Renal cortical epithelial cell (primary cell): ENCODE measurements at regions not wholly inside any gene's neighbourhood (a gene's known extent, or its start where the extent isn't known, plus 50 kb on each side); places are given as distances from the start of the nearest gene placed in this dataset.

Experiments used
- DNase-seq: peaks from one replicate; pipeline ENCODE4 v3.0.0-alpha.2; 2011; ENCODE audit warnings: low read depth

DNA sequence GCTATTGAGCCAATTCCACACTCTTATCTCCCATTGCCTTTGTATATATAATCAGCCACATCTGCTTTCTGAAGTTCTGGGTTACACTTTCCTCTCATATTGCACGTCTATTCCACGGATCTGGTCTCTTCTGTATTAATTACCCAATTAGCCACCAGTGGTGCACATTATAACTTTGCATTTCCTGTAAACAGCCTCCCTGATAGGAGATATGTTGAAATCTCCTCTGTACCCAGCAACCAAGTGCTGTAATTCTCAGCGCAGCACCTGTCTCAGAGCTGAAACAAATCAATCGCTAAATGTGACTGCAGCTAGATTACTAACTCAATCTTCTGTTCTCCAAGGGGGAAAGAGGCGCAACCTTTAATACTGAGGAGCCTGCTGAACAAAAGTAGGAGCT is 326.4 kb downstream of the SLITRK2 start:
- no peak for DNase-seq

DNA sequence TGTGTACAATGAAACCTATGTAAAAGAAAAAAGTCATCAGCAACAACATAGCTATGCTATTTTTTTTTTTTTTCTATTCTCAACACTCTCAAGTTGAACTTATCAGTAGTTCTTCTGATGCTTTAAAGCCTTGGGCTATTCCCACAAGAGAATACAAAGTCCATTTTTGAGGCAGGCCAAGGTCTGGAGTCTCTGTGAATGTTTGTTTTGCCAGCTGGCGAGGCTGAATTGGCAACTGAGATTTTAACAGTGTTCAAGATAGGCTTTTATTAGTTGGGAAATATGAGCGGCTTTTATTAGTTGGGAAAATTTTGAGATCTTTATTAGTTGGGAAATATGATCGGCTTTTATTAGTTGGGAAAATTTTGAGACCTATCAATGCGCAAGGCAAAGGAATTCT is 336.6 kb downstream of the SLITRK2 start:
- no peak for DNase-seq

DNA sequence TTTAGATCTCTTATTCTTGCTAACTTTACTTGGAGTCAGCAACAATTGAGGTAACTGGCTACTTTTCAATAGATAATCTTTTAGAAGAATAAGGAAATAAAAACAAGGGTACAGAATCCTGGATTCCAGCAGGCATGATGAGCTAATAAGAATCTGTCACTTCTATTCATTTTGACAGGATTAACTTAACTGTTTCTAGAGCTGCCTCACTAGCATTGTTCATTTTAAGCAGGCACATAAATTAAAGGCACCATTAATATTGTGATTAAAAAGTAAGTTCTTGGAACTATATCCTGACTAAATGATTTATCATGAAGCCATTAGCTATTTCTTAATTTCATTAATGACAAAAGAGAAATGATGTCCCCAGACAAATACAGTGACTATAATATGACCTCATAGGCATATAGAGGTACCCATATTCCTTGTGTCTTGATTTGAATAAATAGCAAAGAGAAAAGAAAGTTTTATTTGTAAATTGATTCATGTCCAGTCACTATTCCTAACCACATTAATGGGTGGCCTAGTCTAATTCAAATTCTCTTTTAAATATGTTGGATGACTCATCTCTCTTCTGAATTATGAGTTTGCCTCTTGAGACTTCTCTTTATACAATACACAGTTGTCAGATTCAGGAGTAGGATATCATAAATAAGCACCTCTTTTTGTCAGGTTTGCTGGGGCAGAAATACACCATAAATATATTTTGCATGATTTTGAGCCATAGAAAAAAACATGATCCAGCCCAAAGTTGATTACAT is 343.0 kb downstream of the SLITRK2 start:
- DNase-seq, result no peak

DNA sequence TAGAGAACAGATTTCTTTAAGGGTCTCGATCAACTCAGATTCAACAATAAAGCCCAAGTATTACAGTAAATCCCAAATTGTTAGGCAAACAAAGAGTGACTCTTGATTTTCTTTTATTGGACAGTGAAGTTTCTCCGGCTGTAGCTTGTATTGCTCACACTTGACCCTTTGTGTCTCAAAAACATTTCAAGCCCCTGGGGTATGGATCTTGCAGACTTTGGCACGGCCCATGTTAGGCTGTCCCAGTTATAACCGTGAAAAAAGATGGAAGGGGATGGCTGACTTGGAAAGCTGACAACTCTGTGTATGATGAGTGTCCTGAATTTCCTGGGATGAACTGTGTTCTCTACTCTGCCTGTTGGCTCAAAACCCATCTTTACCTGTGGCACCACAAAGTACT is 356.1 kb downstream of the SLITRK2 start:
- DNase-seq, result no peak

DNA sequence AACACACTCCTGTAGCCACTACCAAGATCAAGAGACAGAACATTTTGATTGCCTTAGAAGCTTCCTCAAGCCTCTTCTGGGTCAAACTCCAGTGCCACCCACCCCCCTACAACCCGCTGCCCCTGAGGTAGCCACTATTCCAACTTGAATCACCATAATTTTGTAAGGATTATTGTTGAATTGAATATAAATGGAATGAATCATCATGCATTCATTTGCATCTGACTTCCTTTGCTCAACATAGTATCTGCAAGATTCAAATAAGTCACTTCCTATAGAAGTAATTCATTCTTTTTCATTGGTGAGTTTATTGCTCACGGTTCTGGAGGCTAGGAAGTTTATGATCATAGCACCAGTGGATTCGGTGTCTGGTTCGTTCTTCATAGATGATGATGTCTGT is 364.2 kb downstream of the SLITRK2 start:
- DNase-seq, result no peak

DNA sequence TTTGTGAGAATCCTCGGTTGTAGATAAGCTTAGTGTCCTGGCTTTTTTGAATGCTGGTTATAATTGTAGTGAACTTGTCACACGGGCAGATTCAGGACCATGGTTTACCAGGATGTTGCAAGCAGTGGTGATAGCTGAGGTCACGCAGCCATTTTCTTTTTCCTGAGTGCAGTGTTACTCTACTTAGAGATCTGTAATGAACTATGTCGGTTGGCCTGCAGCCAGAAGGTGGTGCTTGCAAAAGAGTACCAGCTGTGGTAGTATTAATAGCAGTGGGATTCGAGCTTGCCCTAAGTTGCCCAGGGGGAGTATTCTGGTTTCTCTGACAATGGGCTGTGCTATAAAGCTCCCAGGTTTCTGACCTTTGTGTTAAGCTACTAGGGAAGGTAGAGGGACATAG is 368.9 kb downstream of the SLITRK2 start:
- no peak for DNase-seq

DNA sequence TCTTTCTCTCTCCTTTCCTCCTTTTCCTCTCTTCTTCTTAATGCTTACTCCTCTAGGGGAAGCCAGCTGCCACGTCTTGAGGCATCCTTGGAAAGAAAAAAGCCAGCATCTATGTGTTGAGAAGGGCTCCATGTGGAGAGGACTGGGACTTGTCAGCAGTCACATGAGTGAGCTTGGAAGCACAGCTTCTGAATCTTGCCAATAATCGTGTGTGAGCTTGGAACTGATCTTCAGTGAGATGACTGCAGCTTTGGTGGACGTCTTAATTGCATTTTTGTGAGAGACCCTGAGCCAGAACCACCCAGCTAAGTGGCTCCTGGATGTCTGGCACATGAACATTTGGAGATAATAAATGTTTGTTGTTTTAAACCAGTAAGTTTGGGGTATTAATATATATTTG is 371.7 kb downstream of the SLITRK2 start:
- no peak for DNase-seq

DNA sequence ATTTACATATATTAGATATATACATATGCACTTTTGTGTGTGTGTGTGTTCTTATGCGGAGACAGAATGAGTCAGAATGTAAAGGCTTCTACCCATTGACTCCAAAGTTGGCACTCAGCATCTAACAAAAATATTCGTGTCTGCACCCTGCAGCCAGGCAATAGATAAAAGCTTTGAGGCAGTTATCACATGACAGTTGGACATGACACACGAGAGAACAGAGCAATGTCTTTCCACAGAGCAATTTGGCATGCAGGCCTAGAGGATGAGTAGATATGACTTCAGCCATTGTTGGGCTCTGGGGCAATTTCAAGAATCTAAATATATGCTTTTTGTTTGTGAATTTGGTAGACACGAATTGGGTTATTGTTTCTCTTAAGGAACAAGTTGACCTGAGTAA is 391.2 kb downstream of the SLITRK2 start:
- DNase-seq, result no peak

DNA sequence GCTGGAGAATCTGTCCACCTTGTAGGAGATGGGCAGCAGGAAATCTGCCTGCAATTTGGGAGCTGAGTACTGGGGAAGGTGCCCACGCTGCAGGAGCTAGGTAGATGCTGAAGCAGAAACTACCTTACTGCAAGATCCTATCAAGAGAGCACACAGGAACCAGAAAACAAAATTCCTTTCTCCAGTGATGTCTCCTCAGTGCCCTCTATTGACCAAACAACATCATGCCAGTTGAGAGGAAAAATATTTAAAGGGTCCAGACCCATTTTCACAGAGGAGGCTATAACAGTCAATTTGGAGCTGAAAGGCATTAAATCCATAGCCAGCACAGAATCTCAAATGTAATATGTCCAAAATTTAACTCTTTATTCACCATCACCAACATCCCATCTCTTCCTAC is 406.8 kb downstream of the SLITRK2 start:
- no peak for DNase-seq

DNA sequence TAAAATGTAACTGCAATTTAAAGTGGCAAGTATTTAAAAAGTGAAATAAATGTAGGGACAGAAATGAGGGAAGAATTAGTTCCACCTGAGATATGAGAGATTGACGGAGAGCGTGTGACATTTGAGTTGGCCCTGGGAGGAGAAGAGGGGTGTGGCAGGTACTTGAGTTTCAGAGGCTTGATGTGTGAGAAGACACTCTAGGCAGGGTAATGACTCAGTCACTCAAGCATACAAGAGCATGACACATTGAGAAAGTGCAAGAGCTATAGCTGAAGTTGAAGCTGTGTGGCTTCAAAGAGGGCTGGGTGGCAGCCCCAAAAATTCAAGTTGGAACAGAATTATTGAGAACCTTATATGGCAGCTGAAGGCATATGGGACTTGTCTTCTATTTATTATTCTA is 420.5 kb downstream of the SLITRK2 start:
- no peak for DNase-seq

DNA sequence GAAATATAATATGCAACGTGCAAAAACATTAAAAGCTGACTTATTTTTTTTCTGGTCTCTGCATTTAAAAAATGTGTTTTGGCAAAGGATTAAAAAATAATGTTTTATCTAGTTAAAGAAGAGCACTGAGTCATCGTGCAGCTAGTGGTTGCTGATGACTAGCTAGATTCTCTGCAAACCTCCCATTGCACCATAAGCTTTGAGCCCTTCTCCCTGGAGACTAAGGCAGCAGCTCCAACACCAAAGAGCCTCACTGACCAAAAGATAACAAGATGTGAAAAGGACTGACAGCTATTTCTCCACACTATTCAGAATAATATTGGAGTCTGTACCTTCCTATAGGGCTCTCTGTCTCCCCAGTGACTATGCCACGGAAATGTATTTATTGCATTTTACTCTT is 424.3 kb downstream of the SLITRK2 start:
- DNase-seq, result no peak

DNA sequence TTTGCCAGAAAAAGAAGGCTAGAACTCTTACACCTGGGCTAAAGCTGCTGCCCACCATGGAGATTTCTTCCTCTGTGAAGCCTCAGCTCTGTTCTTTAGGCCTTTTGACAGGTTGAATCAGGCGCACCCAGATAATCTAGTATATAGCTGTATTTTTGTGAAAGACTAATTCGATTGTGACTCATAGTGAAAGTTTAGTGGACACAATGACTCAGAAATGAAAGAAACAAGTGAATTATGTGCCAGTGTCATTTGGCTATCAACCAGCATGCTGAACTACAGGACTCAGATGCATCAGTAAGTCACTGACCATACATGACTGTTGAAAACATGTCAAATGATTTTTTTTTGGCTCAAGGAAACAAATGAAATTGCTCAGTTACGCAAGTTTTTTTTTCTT is 425.4 kb downstream of the SLITRK2 start:
- DNase-seq, result peak; percentile 32

DNA sequence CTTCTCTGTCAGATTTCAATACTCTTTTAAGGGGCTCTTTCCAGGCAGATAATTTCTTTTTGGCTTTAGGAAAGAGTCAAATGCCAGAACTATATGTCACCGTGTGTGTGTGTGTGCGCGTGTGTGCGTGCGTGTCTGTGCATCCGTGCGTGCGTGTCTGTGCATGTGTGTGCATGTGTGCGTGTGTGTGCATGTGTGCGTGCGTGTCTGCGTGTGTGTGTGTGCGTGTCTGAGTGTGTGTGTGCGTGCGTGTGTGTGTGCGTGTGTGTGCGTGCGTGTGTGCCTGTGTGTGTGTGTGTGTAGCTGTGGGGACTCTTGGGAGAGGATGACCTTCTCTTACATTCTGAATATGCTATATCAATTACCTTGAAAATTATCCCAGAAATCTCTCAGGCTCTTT is 441.6 kb downstream of the SLITRK2 start:
- no peak for DNase-seq

DNA sequence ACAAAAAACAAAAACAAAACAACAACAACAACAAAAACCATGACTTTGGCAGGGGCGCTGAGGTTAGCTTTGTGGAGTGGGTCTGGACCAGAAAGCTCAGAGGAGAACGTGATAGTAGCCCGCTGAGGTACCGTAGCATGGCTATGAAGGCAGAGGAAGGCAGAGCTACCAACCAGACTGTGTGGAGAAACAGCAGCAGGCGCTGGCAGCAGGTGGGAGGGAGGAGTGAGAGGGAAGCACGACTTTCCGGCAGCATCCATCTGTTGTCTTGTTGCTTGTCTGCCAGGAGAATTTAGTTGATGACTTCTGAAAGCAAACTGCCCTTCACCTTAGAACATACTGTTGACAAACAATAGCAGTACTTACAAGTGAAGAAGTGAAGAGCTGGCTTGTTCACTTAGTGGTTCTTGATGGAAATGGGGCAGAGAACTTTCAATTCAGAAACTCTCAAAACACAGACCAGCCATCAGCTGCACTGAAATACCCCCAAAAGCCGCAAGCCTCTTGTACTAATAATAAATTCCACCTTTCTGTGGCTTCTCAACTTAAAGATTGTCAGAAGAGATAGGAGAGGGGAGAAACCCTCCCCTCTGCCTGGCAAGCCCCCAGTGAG is 447.2 kb downstream of the SLITRK2 start:
- DNase-seq, result no peak

DNA sequence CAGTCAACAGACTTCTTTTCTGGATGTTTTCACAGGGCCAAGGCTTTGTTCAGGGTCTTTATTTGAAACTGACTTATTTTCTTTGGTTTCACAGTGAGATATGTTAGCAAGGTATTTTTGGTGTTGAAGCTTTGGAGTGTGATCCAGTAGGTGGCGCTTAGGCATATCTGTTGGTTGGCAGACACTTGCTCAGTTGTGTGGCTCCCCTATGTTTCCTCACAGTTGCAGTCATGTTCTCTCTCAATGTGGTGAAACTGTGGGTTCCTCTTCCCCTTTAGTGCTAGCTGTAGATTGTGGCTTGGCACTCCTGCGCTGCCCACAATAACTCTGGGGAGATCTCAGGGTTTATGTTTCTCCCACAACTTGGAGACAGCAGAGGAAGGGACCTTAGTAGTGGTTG is 460.8 kb downstream of the SLITRK2 start:
- DNase-seq, result no peak
